Activated CD4-positive, alpha-beta T cell treated with anti-CD3 and anti-CD28 coated beads for 48 hours (primary cell): ENCODE measurements at regions not wholly inside any gene's neighbourhood (a gene's known extent, or its start where the extent isn't known, plus 50 kb on each side); places are given as distances from the start of the nearest gene placed in this dataset.
A peak's percentile ranks its signal among the peaks of the same experiment; 100 is the strongest.
"Not testable (repeated sequence)": the region's sequence is repeated elsewhere in the genome, so short reads cannot be mapped to it uniquely, and the experiment has no call there.

Experiments
- DNase-seq: peaks from one replicate; pipeline ENCODE4 v3.0.0-alpha.2; 2020

- DNase-seq: no peak
Measured at GRCh38 chr7:68206946-68207485, 1210.4 kb downstream of the TYW1 start.

- no peak for DNase-seq
Measured at GRCh38 chr7:68207676-68208075, 1211.0 kb downstream of the TYW1 start.

GRCh38 chr7:68209486-68209885, 1212.9 kb downstream of the TYW1 start:
- no peak for DNase-seq

GRCh38 chr7:68213838-68214237, 1217.2 kb downstream of the TYW1 start:
- DNase-seq: no peak

GRCh38 chr7:68216051-68216450, 1219.4 kb downstream of the TYW1 start:
- no peak for DNase-seq

- DNase-seq: no peak
Measured at GRCh38 chr7:68217426-68217825, 1220.8 kb downstream of the TYW1 start.

- no peak for DNase-seq
Measured at GRCh38 chr7:68218461-68218860, 1221.8 kb downstream of the TYW1 start.

- no peak for DNase-seq
Measured at GRCh38 chr7:68222311-68222710, 1225.7 kb downstream of the TYW1 start.

- DNase-seq: no peak
Measured at GRCh38 chr7:68224041-68224741, 1227.6 kb downstream of the TYW1 start.

- DNase-seq: not testable (repeated sequence)
Measured at GRCh38 chr7:68231011-68231410, 1234.4 kb downstream of the TYW1 start.

- no peak for DNase-seq
Measured at GRCh38 chr7:68235937-68236336, 1239.3 kb downstream of the TYW1 start.

- no peak for DNase-seq
Measured at GRCh38 chr7:68238204-68238805, 1241.7 kb downstream of the TYW1 start.

GRCh38 chr7:68243128-68243527, 1246.5 kb downstream of the TYW1 start:
- DNase-seq: no peak

GRCh38 chr7:68244389-68244788, 1247.8 kb downstream of the TYW1 start:
- no peak for DNase-seq

GRCh38 chr7:68245688-68246087, 1249.1 kb downstream of the TYW1 start:
- DNase-seq: no peak

- DNase-seq: peak; percentile 5
Measured at GRCh38 chr7:68246189-68246633, 1249.6 kb downstream of the TYW1 start.

- DNase-seq: no peak
Measured at GRCh38 chr7:68247126-68247525, 1250.5 kb downstream of the TYW1 start.

GRCh38 chr7:68247571-68247970, 1250.9 kb downstream of the TYW1 start:
- no peak for DNase-seq

- DNase-seq: no peak
Measured at GRCh38 chr7:68248973-68249372, 1252.3 kb downstream of the TYW1 start.

- no peak for DNase-seq
Measured at GRCh38 chr7:68249611-68250010, 1253.0 kb downstream of the TYW1 start.

- no peak for DNase-seq
Measured at GRCh38 chr7:68250143-68250542, 1253.5 kb downstream of the TYW1 start.

GRCh38 chr7:68254815-68255214, 1258.2 kb downstream of the TYW1 start:
- not testable (repeated sequence) for DNase-seq

- no peak for DNase-seq
Measured at GRCh38 chr7:68256295-68256694, 1259.7 kb downstream of the TYW1 start.

- no peak for DNase-seq
Measured at GRCh38 chr7:68258609-68259008, 1262.0 kb downstream of the TYW1 start.

- DNase-seq: no peak
Measured at GRCh38 chr7:68265258-68265657, 1268.6 kb downstream of the TYW1 start.
